Astrocyte (in vitro differentiated cells and primary cell): ENCODE measurements at regions not wholly inside any gene's neighbourhood (a gene's known extent, or its start where the extent isn't known, plus 50 kb on each side); places are given as distances from the start of the nearest gene placed in this dataset.

Source experiments
- EZH2 ChIP-seq: IDR thresholded peaks from 2 replicates; pipeline ENCODE4 v1.6.1; 2012; ENCODE audit warnings: mild to moderate bottlenecking, low read length, inconsistent platforms; ENCODE audit not compliant: insufficient read depth
- TF ChIP-seq, protein P1 (sequence below): IDR thresholded peaks from 2 replicates; pipeline ENCODE4 v1.5.1; 2011; ENCODE audit warnings: low read depth, mild to moderate bottlenecking, inconsistent platforms, low read length, moderate library complexity; ENCODE audit not compliant: insufficient read depth

DNA sequence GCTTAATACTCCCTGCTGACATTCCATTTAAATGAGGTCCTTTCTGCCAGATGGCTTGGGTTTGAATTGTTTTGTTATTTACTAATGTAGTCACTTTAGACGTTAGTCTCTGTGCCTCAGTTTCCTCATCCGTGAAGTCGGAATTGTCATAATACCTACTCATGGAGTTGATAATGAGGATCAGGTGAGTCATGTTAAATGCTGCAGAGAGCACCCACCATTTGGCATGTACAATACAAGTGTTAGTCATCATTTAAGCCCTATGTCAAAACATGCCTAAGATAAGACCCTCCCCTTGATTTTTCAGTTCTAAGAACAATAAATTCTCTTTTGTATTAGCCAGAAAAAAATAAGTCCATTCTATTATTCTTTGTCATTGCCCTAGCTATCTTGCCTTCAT, 534.8 kb upstream of the HTR2C start:
- TF ChIP-seq, protein P1, sequence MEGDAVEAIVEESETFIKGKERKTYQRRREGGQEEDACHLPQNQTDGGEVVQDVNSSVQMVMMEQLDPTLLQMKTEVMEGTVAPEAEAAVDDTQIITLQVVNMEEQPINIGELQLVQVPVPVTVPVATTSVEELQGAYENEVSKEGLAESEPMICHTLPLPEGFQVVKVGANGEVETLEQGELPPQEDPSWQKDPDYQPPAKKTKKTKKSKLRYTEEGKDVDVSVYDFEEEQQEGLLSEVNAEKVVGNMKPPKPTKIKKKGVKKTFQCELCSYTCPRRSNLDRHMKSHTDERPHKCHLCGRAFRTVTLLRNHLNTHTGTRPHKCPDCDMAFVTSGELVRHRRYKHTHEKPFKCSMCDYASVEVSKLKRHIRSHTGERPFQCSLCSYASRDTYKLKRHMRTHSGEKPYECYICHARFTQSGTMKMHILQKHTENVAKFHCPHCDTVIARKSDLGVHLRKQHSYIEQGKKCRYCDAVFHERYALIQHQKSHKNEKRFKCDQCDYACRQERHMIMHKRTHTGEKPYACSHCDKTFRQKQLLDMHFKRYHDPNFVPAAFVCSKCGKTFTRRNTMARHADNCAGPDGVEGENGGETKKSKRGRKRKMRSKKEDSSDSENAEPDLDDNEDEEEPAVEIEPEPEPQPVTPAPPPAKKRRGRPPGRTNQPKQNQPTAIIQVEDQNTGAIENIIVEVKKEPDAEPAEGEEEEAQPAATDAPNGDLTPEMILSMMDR = no peak
- TF ChIP-seq EZH2 = no peak
